Coronary artery (tissue), 2 donors: ENCODE measurements at regions not wholly inside any gene's neighbourhood (a gene's known extent, or its start where the extent isn't known, plus 50 kb on each side); places are given as distances from the start of the nearest gene placed in this dataset.

ENCODE experiments used
- DNase-seq: peaks from one replicate; pipeline ENCODE4 v3.0.0-alpha.2; 2017; ENCODE audit warnings: low spot score
- H3K27ac ChIP-seq, 2 donors: fragments of 200-600 bp; sonication (generic); one replicate each; pipeline ENCODE4 v1.5.1; 2016 to 2019
- H3K4me3 ChIP-seq: fragments of 200-600 bp; sonication (generic); 2 replicates; pipeline ENCODE4 v1.5.1; 2016; ENCODE audit warnings: mild to moderate bottlenecking, moderate library complexity
- TF ChIP-seq, protein P1 (sequence below): fragments of 200-600 bp; sonication (generic); IDR thresholded peaks from one replicate; pipeline ENCODE4 v1.5.1; 2019; ENCODE audit warnings: antibody characterized with exemption

DNA sequence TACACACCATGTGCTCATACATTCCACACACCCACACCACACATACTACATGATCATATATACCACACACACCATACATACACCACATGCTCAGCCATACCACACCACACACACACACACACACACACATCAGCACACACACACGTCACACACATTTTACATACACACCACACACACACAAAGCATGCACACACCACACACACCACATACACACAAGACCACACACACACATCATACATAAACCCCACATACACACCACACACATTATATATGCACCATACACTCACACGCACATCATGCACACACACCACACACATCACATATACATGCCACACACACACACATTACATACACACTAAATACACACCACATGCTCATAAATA lies 124.5 kb upstream of the ERG start:
- TF ChIP-seq, protein P1, sequence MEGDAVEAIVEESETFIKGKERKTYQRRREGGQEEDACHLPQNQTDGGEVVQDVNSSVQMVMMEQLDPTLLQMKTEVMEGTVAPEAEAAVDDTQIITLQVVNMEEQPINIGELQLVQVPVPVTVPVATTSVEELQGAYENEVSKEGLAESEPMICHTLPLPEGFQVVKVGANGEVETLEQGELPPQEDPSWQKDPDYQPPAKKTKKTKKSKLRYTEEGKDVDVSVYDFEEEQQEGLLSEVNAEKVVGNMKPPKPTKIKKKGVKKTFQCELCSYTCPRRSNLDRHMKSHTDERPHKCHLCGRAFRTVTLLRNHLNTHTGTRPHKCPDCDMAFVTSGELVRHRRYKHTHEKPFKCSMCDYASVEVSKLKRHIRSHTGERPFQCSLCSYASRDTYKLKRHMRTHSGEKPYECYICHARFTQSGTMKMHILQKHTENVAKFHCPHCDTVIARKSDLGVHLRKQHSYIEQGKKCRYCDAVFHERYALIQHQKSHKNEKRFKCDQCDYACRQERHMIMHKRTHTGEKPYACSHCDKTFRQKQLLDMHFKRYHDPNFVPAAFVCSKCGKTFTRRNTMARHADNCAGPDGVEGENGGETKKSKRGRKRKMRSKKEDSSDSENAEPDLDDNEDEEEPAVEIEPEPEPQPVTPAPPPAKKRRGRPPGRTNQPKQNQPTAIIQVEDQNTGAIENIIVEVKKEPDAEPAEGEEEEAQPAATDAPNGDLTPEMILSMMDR: no peak
- H3K4me3 ChIP-seq: no peak overlapping the region
- H3K27ac ChIP-seq: no peak overlapping the region
- no peak for DNase-seq

DNA sequence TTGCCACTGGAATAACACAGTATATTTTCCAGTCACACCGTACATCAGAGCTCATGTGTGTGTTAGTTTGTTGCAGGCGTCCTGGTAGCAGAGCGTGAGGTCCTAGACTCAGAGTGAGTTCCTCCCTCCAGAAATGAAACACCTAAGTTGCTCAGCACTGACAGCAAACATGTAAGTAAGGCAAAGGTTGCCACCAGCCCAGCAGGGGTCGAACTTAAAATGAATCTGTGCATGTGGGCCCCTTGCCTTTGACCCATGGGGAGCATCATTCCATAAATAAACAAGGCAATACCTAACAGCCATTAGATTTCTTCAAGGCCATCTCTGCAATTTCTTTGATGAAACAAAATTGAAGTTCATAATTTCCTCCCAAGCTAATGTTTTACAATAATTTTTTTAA lies 125.3 kb upstream of the ERG start:
- TF ChIP-seq, protein P1: no peak
- Histone ChIP-seq H3K4me3 (no peak overlapping the region), H3K27ac (no peak overlapping the region)
- no peak for DNase-seq

GRCh38 chr21:38625000-38625399 lies 126.7 kb upstream of the ERG start:
- TF ChIP-seq, protein P1: no peak
- H3K4me3 ChIP-seq: no peak overlapping the region
- no peak overlapping the region for H3K27ac ChIP-seq
- no peak for DNase-seq

DNA sequence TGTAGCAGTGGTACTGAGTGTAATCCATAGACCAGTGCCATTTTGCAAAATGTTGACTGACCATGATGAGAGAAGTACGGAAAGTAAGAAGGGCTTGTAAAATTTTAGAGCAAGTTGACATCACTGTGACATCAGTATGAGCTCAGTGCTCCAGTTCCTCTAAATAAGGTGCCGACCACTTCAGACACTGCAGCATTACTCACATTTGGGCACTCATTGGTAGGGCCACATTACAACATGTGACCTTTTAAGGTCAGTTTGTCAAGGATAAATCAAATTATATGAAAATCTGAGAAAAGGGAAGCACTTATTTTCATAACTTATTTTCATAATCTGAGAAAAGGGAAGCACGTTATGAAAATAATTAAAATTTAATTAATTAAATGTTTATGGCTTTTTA lies 128.0 kb upstream of the ERG start:
- TF ChIP-seq, protein P1: no peak

GRCh38 chr21:38628349-38628748 lies 130.1 kb upstream of the ERG start:
- Histone ChIP-seq H3K27ac (no peak overlapping the region), H3K4me3 (no peak overlapping the region)
- TF ChIP-seq, protein P1: no peak
- DNase-seq: no peak

More for the DNA sequence above, 128.0 kb upstream of the ERG start:
- H3K27ac ChIP-seq: no peak overlapping the region
- DNase-seq: no peak
- no peak overlapping the region for H3K4me3 ChIP-seq

- TF ChIP-seq, protein P1: no peak
- H3K27ac ChIP-seq: peak overlapping the region in 1 of 2 donors; percentile 56
- peak overlapping the region; percentile 44 for H3K4me3 ChIP-seq
- no peak for DNase-seq
Measured at GRCh38 chr21:38631206-38631605, 132.9 kb upstream of the ERG start.

DNA sequence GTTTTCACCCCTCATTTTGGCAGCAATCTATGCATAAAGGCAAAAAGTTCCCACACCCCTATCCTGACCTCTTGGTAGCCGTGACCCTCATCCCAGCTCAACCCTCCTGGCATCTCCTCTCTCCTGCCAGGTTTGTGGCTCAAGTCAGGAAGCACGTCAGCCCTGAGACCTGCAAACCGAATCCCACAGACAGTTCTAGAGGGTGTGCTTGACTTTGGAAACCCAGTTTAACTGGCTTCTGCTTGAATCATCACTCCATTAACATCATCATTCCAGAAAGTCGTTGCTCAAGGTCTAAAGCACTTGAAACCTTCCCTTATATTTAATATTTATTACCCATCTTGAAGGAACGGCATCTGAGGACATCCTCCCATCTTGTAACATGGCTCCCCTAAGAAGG lies 133.4 kb upstream of the ERG start:
- peak overlapping the region in 1 of 2 donors; percentile 56 for H3K27ac ChIP-seq
- TF ChIP-seq, protein P1: no peak
- peak overlapping the region; percentile 44 for H3K4me3 ChIP-seq
- DNase-seq: no peak
